ENCODE measurements at regions not wholly inside any gene's neighbourhood (a gene's known extent, or its start where the extent isn't known, plus 50 kb on each side); places are given as distances from the start of the nearest gene placed in this dataset.
"Not testable (repeated sequence)": the region's sequence is repeated elsewhere in the genome, so short reads cannot be mapped to it uniquely, and the experiment has no call there.

DNA sequence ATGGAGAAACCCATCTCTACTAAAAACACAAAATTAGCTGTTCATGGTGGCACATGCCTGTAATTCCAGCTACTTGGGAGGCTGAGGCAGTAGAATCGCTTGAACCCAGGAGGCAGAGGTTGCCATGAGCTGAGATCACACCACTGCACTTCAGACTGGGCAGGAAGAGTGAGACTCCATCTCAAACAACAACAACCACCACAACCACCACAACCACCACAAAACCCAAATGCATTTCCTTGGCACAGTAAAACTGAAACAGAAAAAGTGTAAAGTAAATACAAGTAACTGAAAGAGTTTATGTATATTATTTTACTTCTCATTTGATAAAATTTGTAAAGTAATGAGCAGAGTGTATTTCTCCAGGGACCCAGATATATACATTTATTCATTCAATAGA is 1177.1 kb downstream of the FOXD4L5 start:
- TF ChIP-seq POLR2AphosphoS5 (IDR thresholded peaks at IDR 0.05; ENCODE audit: low read depth, low read length); RFX5 (IDR thresholded peaks at IDR 0.05; ENCODE audit: low read length): not testable (repeated sequence)

Measured in SK-N-SH (cell line).